C4-2B (cell line): ENCODE measurements at regions not wholly inside any gene's neighbourhood (a gene's known extent, or its start where the extent isn't known, plus 50 kb on each side); places are given as distances from the start of the nearest gene placed in this dataset.

Source experiments
- CTCF ChIP-seq: fragments of 450-650 bp; conservative IDR thresholded peaks from 2 replicates; pipeline ENCODE4 v1.5.1; 2017; ENCODE audit warnings: mild to moderate bottlenecking
- ZFX ChIP-seq: fragments of 450-650 bp; IDR thresholded peaks from 2 replicates; pipeline ENCODE4 v1.6.1; 2017

GRCh38 chr6:91860541-91861335 lies 1273.9 kb upstream of the MAP3K7 start:
- TF ChIP-seq CTCF (no peak), ZFX (no peak)
